Dermis microvascular lymphatic vessel endothelial cell (primary cell): ENCODE measurements at regions not wholly inside any gene's neighbourhood (a gene's known extent, or its start where the extent isn't known, plus 50 kb on each side); places are given as distances from the start of the nearest gene placed in this dataset.
A peak's percentile ranks its signal among the peaks of the same experiment; 100 is the strongest.

Source experiments
- DNase-seq, 2 donors: peaks; one replicate each; pipeline versions ENCODE4 v3.0.0 to v3.0.0-alpha.2; 2010; ENCODE audit warnings: low read depth in 2 of 2

- DNase-seq: no peak
These were observed 112.2 kb downstream of the PLEKHG1 start for GRCh38 chr6:150711584-150712504.

GRCh38 chr6:150712505-150713252 is 113.0 kb downstream of the PLEKHG1 start:
- DNase-seq: peak in 1 of 2 donors; percentile 23

GRCh38 chr6:150713487-150713886 is 113.8 kb downstream of the PLEKHG1 start:
- DNase-seq: no peak

GRCh38 chr6:150713931-150714330 is 114.2 kb downstream of the PLEKHG1 start:
- DNase-seq: no peak

- no peak for DNase-seq
These were observed 115.4 kb downstream of the PLEKHG1 start for GRCh38 chr6:150715133-150715532.

GRCh38 chr6:150717419-150717818 is 117.7 kb downstream of the PLEKHG1 start:
- DNase-seq: no peak

GRCh38 chr6:150719099-150719766 is 119.5 kb downstream of the PLEKHG1 start:
- DNase-seq: no peak

- no peak for DNase-seq
These were observed 120.1 kb downstream of the PLEKHG1 start for GRCh38 chr6:150719831-150720230.

GRCh38 chr6:150720774-150721233 is 121.1 kb downstream of the PLEKHG1 start:
- DNase-seq: no peak

GRCh38 chr6:150721418-150722266 is 122.0 kb downstream of the PLEKHG1 start:
- no peak for DNase-seq

GRCh38 chr6:150722614-150723344 is 123.1 kb downstream of the PLEKHG1 start:
- DNase-seq: no peak

- DNase-seq: no peak
These were observed 123.6 kb downstream of the PLEKHG1 start for GRCh38 chr6:150723345-150723658.

- DNase-seq: no peak
These were observed 124.2 kb downstream of the PLEKHG1 start for GRCh38 chr6:150723857-150724256.

GRCh38 chr6:150725795-150726194 is 126.1 kb downstream of the PLEKHG1 start:
- peak in 1 of 2 donors; percentile 19 for DNase-seq

GRCh38 chr6:150729188-150729748 is 129.6 kb downstream of the PLEKHG1 start:
- DNase-seq: no peak

- no peak for DNase-seq
These were observed 131.2 kb downstream of the PLEKHG1 start for GRCh38 chr6:150730801-150731457.

GRCh38 chr6:150732765-150733539 is 132.6 kb upstream of the MTHFD1L start:
- no peak for DNase-seq

GRCh38 chr6:150733726-150734125 is 131.8 kb upstream of the MTHFD1L start:
- no peak for DNase-seq

- no peak for DNase-seq
These were observed 131.3 kb upstream of the MTHFD1L start for GRCh38 chr6:150734235-150734634.
